ENCODE measurements at regions not wholly inside any gene's neighbourhood (a gene's known extent, or its start where the extent isn't known, plus 50 kb on each side); places are given as distances from the start of the nearest gene placed in this dataset.

DNA sequence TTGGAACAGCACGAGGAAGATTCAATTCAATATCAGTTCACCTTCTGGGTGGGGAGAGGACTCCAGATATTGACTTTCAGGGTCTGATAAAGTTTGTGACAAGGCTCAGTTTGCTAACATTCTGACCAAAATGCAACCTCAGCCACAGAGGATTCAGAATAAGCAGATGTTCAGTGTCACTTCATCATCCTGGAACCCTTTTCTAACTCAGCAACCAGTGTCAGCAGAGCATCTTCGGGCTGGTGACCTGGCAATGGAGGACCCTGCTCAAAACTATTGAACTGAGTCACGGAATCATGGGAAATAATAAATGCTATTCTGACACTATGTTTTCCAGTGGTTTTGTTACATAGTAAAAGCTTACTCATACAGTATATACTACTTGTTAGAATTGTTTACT, 433.4 kb upstream of the CFAP20DC start:
- Histone ChIP-seq H3K36me3 (replicated peaks; ENCODE audit: insufficient read depth, low read length) (no peaks in the 10 kb centered on the region), H3K9me2 (replicated peaks; ENCODE audit: insufficient read depth, low read length) (no peaks in the 10 kb centered on the region), H3K27ac (ENCODE audit: low read length) (no peak overlapping the region), H3K27me3 (replicated peaks; ENCODE audit: insufficient read depth, low read length) (no peaks in the 10 kb centered on the region), H3K4me1 (ENCODE audit: low read length) (no peaks in the 10 kb centered on the region), H4K20me1 (ENCODE audit: insufficient read depth, low read length) (no peaks in the 10 kb centered on the region), H3K4me2 (ENCODE audit: low read depth, low read length) (no peak overlapping the region), H3F3A (ENCODE audit: insufficient read depth, low read length) (no peaks in the 10 kb centered on the region), H2AFZ (ENCODE audit: low read length) (no peak overlapping the region), H3K4me3 (ENCODE audit: low read length) (no peak overlapping the region), H3K79me2 (ENCODE audit: low read length) (no peaks in the 10 kb centered on the region), H3K9me3 (replicated peaks; ENCODE audit: insufficient read depth, low read length) (no peaks in the 10 kb centered on the region), H3K9ac (ENCODE audit: low read length) (no peak overlapping the region)
- TF ChIP-seq EZH2phosphoT487 (IDR thresholded peaks at IDR 0.05; ENCODE audit: low read length) (no peak), EZH2 (optimal IDR thresholded peaks at IDR 0.05; ENCODE audit: low read depth, low read length) (no peak)
- TF ChIP-seq, protein P1, sequence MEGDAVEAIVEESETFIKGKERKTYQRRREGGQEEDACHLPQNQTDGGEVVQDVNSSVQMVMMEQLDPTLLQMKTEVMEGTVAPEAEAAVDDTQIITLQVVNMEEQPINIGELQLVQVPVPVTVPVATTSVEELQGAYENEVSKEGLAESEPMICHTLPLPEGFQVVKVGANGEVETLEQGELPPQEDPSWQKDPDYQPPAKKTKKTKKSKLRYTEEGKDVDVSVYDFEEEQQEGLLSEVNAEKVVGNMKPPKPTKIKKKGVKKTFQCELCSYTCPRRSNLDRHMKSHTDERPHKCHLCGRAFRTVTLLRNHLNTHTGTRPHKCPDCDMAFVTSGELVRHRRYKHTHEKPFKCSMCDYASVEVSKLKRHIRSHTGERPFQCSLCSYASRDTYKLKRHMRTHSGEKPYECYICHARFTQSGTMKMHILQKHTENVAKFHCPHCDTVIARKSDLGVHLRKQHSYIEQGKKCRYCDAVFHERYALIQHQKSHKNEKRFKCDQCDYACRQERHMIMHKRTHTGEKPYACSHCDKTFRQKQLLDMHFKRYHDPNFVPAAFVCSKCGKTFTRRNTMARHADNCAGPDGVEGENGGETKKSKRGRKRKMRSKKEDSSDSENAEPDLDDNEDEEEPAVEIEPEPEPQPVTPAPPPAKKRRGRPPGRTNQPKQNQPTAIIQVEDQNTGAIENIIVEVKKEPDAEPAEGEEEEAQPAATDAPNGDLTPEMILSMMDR (IDR thresholded peaks at IDR 0.05; ENCODE audit: low read length), result no peak
- DNase-seq, result no peak

DNA sequence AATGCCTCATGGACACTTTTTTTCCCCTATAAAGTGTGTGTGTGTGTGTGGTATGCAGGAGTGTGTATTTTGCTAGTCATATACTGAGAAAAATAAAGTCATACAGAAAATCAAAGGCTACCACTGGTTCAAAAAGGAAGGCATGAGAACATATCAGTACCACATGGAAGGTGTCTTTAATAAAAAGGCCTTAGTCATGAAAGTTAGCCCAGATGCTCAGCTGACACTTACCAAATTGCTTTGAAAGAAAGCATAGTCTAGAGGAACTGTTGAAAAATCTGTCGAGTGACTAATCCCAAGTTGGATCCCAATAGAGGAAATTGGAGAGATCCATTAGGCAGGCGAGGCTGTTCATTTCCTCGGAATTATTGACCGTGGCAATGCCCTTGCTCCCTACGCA, 432.9 kb upstream of the CFAP20DC start:
- Histone ChIP-seq H3K4me2 (ENCODE audit: low read depth, low read length) (no peak overlapping the region), H3K27me3 (replicated peaks; ENCODE audit: insufficient read depth, low read length) (no peaks in the 10 kb centered on the region)
- DNase-seq, result no peak

GRCh38 chr3:59481776-59482400, 432.1 kb upstream of the CFAP20DC start:
- no peak overlapping the region for H2AFZ ChIP-seq (ENCODE audit: low read length)
- TF ChIP-seq, protein P1 (IDR thresholded peaks at IDR 0.05; ENCODE audit: low read length), result no peak
- TF ChIP-seq EZH2 (optimal IDR thresholded peaks at IDR 0.05; ENCODE audit: low read depth, low read length), result no peak
- no peak for TF ChIP-seq EZH2phosphoT487 (IDR thresholded peaks at IDR 0.05; ENCODE audit: low read length)
- no peaks in the 10 kb centered on the region for H3K9me2 ChIP-seq (replicated peaks; ENCODE audit: insufficient read depth, low read length)
- no peak overlapping the region for H3K27ac ChIP-seq (ENCODE audit: low read length)
- no peaks in the 10 kb centered on the region for H3K9me3 ChIP-seq (replicated peaks; ENCODE audit: insufficient read depth, low read length)
- H3K27me3 ChIP-seq (replicated peaks; ENCODE audit: insufficient read depth, low read length), result no peaks in the 10 kb centered on the region
- no peaks in the 10 kb centered on the region for H3F3A ChIP-seq (ENCODE audit: insufficient read depth, low read length)
- H3K4me1 ChIP-seq (ENCODE audit: low read length), result no peaks in the 10 kb centered on the region
- H4K20me1 ChIP-seq (ENCODE audit: insufficient read depth, low read length), result no peaks in the 10 kb centered on the region
- H3K4me2 ChIP-seq (ENCODE audit: low read depth, low read length), result no peak overlapping the region
- H3K9ac ChIP-seq (ENCODE audit: low read length), result no peak overlapping the region
- H3K4me3 ChIP-seq (ENCODE audit: low read length), result no peak overlapping the region
- H3K36me3 ChIP-seq (replicated peaks; ENCODE audit: insufficient read depth, low read length), result no peaks in the 10 kb centered on the region
- no peak for DNase-seq
- no peaks in the 10 kb centered on the region for H3K79me2 ChIP-seq (ENCODE audit: low read length)

More for the DNA sequence above, 432.9 kb upstream of the CFAP20DC start:
- Histone ChIP-seq H3K9me3 (replicated peaks; ENCODE audit: insufficient read depth, low read length) (no peaks in the 10 kb centered on the region), H2AFZ (ENCODE audit: low read length) (no peak overlapping the region), H4K20me1 (ENCODE audit: insufficient read depth, low read length) (no peaks in the 10 kb centered on the region), H3K27ac (ENCODE audit: low read length) (no peak overlapping the region), H3K4me1 (ENCODE audit: low read length) (no peaks in the 10 kb centered on the region), H3K9ac (ENCODE audit: low read length) (no peak overlapping the region), H3K36me3 (replicated peaks; ENCODE audit: insufficient read depth, low read length) (no peaks in the 10 kb centered on the region), H3K4me3 (ENCODE audit: low read length) (no peak overlapping the region), H3F3A (ENCODE audit: insufficient read depth, low read length) (no peaks in the 10 kb centered on the region), H3K9me2 (replicated peaks; ENCODE audit: insufficient read depth, low read length) (no peaks in the 10 kb centered on the region), H3K79me2 (ENCODE audit: low read length) (no peaks in the 10 kb centered on the region)
- TF ChIP-seq EZH2 (optimal IDR thresholded peaks at IDR 0.05; ENCODE audit: low read depth, low read length) (no peak), EZH2phosphoT487 (IDR thresholded peaks at IDR 0.05; ENCODE audit: low read length) (no peak)
- TF ChIP-seq, protein P1 (IDR thresholded peaks at IDR 0.05; ENCODE audit: low read length), result no peak

All from MM.1S (cell line).